ENCODE measurements at regions not wholly inside any gene's neighbourhood (a gene's known extent, or its start where the extent isn't known, plus 50 kb on each side); places are given as distances from the start of the nearest gene placed in this dataset.

GRCh38 chr5:158378931-158379330 is 520.0 kb upstream of the CLINT1 start:
- POLR2A ChIA-PET: no interaction called here

DNA sequence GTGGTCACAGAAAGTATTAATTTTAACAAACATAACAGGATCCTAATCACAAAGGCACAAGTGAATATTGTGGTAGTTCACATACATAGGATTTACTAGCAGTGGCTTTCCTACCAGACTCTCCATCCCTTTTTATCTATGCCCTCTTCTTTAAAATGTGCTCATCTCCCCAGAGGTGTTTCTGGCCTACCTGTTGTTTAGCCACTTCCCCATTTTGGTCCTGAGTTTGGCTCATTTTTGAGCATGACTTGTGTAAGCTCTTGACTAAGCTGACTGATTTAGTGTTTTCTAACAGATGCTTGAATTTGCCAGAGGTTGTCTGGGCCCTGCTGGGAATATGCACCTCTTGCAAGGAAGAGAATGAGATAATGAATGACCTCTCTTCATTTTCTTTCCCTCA is 517.7 kb upstream of the CLINT1 start:
- no peak overlapping the region for H2AFZ ChIP-seq (ENCODE audit: low read length)
- no peak for DNase-seq (ENCODE audit: low spot score)
- in situ Hi-C loops (cut with HindIII; ENCODE audit: extremely low pct_ligation_motif_present, low pct_unique_long_range_greater_than_20kb): no loop called here
- ChIA-PET CTCF (ENCODE audit: low intra/inter-chr PET ratio, low total read pairs) (no interaction called here), POLR2A (no interaction called here)
- ATAC-seq: no peak
- BruUV-seq (replicated peaks): no TSS peak
- no peak overlapping the region for H3K4me3 ChIP-seq (replicated peaks in 1 of 3; ENCODE audit: insufficient read depth in 1 of 3, low read depth in 2 of 3, low read length in 3 of 3)
- intact Hi-C loops (cut with micrococcal nuclease; ENCODE audit: unreplicated experiment): no loop called here
- no peak overlapping the region for H3K27ac ChIP-seq (ENCODE audit: extremely low read length, insufficient read depth, low read length)
- no peaks in the 10 kb centered on the region; a peak in 1 of 5 replicates for H3K27me3 ChIP-seq (ENCODE audit: control insufficient read depth in 1 of 2, insufficient read depth in 2 of 2, low read length in 2 of 2)
- H3K79me2 ChIP-seq (ENCODE audit: insufficient read depth, low read length): no peaks in the 10 kb centered on the region
- peaks cover 23% of the 10 kb centered on the region for H3K9me3 ChIP-seq (ENCODE audit: low read length)
- H3K9ac ChIP-seq (ENCODE audit: insufficient read depth, low read depth, low read length): no peak overlapping the region
- H4K20me1 ChIP-seq (ENCODE audit: insufficient read depth, low read length): no peaks in the 10 kb centered on the region
- H3K4me1 ChIP-seq (ENCODE audit: insufficient read depth, low read length): no peaks in the 10 kb centered on the region
- FAIRE-seq: no peak
- no peak overlapping the region for H3K4me2 ChIP-seq (ENCODE audit: low read depth, low read length)
- H3K36me3 ChIP-seq (replicated peaks in 1 of 2; ENCODE audit: control insufficient read depth in 1 of 2, insufficient read depth in 2 of 2, low read length in 2 of 2): no peaks in the 10 kb centered on the region
- TF ChIP-seq, protein P1, sequence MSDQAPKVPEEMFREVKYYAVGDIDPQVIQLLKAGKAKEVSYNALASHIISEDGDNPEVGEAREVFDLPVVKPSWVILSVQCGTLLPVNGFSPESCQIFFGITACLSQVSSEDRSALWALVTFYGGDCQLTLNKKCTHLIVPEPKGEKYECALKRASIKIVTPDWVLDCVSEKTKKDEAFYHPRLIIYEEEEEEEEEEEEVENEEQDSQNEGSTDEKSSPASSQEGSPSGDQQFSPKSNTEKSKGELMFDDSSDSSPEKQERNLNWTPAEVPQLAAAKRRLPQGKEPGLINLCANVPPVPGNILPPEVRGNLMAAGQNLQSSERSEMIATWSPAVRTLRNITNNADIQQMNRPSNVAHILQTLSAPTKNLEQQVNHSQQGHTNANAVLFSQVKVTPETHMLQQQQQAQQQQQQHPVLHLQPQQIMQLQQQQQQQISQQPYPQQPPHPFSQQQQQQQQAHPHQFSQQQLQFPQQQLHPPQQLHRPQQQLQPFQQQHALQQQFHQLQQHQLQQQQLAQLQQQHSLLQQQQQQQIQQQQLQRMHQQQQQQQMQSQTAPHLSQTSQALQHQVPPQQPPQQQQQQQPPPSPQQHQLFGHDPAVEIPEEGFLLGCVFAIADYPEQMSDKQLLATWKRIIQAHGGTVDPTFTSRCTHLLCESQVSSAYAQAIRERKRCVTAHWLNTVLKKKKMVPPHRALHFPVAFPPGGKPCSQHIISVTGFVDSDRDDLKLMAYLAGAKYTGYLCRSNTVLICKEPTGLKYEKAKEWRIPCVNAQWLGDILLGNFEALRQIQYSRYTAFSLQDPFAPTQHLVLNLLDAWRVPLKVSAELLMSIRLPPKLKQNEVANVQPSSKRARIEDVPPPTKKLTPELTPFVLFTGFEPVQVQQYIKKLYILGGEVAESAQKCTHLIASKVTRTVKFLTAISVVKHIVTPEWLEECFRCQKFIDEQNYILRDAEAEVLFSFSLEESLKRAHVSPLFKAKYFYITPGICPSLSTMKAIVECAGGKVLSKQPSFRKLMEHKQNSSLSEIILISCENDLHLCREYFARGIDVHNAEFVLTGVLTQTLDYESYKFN (CRISPR knock-in tag; conservative IDR thresholded peaks at IDR 0.05): no peak
- TF ChIP-seq, protein P2, sequence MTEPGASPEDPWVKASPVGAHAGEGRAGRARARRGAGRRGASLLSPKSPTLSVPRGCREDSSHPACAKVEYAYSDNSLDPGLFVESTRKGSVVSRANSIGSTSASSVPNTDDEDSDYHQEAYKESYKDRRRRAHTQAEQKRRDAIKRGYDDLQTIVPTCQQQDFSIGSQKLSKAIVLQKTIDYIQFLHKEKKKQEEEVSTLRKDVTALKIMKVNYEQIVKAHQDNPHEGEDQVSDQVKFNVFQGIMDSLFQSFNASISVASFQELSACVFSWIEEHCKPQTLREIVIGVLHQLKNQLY (CRISPR knock-in tag; IDR thresholded peaks at IDR 0.05): no peak
- TF ChIP-seq, protein P3, sequence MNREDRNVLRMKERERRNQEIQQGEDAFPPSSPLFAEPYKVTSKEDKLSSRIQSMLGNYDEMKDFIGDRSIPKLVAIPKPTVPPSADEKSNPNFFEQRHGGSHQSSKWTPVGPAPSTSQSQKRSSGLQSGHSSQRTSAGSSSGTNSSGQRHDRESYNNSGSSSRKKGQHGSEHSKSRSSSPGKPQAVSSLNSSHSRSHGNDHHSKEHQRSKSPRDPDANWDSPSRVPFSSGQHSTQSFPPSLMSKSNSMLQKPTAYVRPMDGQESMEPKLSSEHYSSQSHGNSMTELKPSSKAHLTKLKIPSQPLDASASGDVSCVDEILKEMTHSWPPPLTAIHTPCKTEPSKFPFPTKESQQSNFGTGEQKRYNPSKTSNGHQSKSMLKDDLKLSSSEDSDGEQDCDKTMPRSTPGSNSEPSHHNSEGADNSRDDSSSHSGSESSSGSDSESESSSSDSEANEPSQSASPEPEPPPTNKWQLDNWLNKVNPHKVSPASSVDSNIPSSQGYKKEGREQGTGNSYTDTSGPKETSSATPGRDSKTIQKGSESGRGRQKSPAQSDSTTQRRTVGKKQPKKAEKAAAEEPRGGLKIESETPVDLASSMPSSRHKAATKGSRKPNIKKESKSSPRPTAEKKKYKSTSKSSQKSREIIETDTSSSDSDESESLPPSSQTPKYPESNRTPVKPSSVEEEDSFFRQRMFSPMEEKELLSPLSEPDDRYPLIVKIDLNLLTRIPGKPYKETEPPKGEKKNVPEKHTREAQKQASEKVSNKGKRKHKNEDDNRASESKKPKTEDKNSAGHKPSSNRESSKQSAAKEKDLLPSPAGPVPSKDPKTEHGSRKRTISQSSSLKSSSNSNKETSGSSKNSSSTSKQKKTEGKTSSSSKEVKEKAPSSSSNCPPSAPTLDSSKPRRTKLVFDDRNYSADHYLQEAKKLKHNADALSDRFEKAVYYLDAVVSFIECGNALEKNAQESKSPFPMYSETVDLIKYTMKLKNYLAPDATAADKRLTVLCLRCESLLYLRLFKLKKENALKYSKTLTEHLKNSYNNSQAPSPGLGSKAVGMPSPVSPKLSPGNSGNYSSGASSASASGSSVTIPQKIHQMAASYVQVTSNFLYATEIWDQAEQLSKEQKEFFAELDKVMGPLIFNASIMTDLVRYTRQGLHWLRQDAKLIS (CRISPR knock-in tag; IDR thresholded peaks at IDR 0.05): no peak

More at GRCh38 chr5:158378931-158379330, 520.0 kb upstream of the CLINT1 start:
- H3K27me3 ChIP-seq (ENCODE audit: control insufficient read depth in 1 of 2, insufficient read depth in 2 of 2, low read length in 2 of 2): no peaks in the 10 kb centered on the region; a peak in 1 of 5 replicates
- no TSS peak for BruUV-seq (replicated peaks)
- intact Hi-C loops (cut with micrococcal nuclease; ENCODE audit: unreplicated experiment): no loop called here
- ATAC-seq (no peak), FAIRE-seq (no peak), DNase-seq (ENCODE audit: low spot score) (no peak)
- no peak overlapping the region for H3K4me3 ChIP-seq (replicated peaks in 1 of 3; ENCODE audit: insufficient read depth in 1 of 3, low read depth in 2 of 3, low read length in 3 of 3)
- in situ Hi-C loops (cut with HindIII; ENCODE audit: extremely low pct_ligation_motif_present, low pct_unique_long_range_greater_than_20kb): no loop called here
- no peak overlapping the region for H2AFZ ChIP-seq (ENCODE audit: low read length)
- no peaks in the 10 kb centered on the region for H3K4me1 ChIP-seq (ENCODE audit: insufficient read depth, low read length)
- H3K36me3 ChIP-seq (replicated peaks in 1 of 2; ENCODE audit: control insufficient read depth in 1 of 2, insufficient read depth in 2 of 2, low read length in 2 of 2): no peaks in the 10 kb centered on the region
- no peak overlapping the region for H3K4me2 ChIP-seq (ENCODE audit: low read depth, low read length)
- 28% methylated on average over 4 of the region's 4 CpGs for WGBS (ENCODE audit: low lambda C conversion rate)
- H3K79me2 ChIP-seq (ENCODE audit: insufficient read depth, low read length): no peaks in the 10 kb centered on the region
- H3K9ac ChIP-seq (ENCODE audit: insufficient read depth, low read depth, low read length): no peak overlapping the region
- H4K20me1 ChIP-seq (ENCODE audit: insufficient read depth, low read length): no peaks in the 10 kb centered on the region
- CTCF ChIA-PET (ENCODE audit: low intra/inter-chr PET ratio, low total read pairs): no interaction called here
- no peak overlapping the region for H3K27ac ChIP-seq (ENCODE audit: extremely low read length, insufficient read depth, low read length)
- H3K9me3 ChIP-seq (ENCODE audit: low read length): peaks cover 20% of the 10 kb centered on the region
- TF ChIP-seq ZBTB20 (CRISPR knock-in tag; IDR thresholded peaks at IDR 0.05; ENCODE audit: borderline replicate concordance, low read depth) (no peak), MED13 (CRISPR knock-in tag; IDR thresholded peaks at IDR 0.05) (no peak), ZBTB42 (CRISPR knock-in tag; IDR thresholded peaks at IDR 0.05) (no peak), RFXAP (CRISPR knock-in tag; IDR thresholded peaks at IDR 0.05; ENCODE audit: borderline replicate concordance) (no peak), ZNF34 (CRISPR knock-in tag; IDR thresholded peaks at IDR 0.05; ENCODE audit: borderline replicate concordance) (no peak), SATB2 (CRISPR knock-in tag; IDR thresholded peaks at IDR 0.05) (no peak), YY1 (IDR thresholded peaks at IDR 0.05; ENCODE audit: insufficient read depth, insufficient replicate concordance, low read depth, low read length) (no peak), ETV6 (CRISPR knock-in tag; conservative IDR thresholded peaks at IDR 0.05) (no peak)
- TF ChIP-seq, protein P4, sequence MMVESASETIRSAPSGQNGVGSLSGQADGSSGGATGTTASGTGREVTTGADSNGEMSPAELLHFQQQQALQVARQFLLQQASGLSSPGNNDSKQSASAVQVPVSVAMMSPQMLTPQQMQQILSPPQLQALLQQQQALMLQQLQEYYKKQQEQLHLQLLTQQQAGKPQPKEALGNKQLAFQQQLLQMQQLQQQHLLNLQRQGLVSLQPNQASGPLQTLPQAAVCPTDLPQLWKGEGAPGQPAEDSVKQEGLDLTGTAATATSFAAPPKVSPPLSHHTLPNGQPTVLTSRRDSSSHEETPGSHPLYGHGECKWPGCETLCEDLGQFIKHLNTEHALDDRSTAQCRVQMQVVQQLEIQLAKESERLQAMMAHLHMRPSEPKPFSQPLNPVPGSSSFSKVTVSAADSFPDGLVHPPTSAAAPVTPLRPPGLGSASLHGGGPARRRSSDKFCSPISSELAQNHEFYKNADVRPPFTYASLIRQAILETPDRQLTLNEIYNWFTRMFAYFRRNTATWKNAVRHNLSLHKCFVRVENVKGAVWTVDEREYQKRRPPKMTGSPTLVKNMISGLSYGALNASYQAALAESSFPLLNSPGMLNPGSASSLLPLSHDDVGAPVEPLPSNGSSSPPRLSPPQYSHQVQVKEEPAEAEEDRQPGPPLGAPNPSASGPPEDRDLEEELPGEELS (CRISPR knock-in tag; IDR thresholded peaks at IDR 0.05): no peak
